ENCODE measurements at regions not wholly inside any gene's neighbourhood (a gene's known extent, or its start where the extent isn't known, plus 50 kb on each side); places are given as distances from the start of the nearest gene placed in this dataset.
A peak's percentile ranks its signal among the peaks of the same experiment; 100 is the strongest.

DNA sequence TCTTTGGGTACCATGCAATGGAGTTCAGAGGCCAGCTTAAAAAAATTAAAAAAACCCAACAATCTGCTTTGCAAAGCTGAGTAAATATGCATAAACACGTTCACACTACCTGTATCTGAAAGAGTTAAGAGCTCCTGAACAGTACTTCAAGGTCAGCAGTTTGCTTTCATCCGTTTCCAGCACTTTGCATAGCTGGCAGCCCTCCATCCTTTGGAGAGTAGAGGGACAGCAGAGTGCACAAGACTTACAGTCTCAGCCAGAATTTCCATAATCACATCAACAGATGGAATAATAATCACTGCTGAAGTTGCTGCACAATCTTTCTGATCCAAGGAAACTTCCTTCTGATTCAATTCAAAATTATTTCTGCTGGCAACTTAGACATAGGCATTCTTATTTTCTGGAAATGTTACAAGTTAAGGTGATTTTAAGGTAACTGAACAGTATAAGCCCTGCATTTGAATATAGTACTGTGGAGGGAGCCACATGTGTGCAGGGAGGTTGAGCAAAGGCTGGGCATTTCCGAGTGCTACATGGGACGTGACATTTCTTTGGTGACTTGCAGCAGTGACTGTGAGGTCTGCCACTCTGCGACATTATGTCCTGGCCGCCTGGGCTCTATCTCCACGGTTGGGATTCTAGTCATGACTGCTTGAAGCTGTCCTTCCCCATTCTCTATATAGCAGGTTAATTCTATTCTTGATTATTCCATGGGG is 73.5 kb upstream of the EMCN start:
- TF ChIP-seq CTCF (IDR thresholded peaks at IDR 0.05) (no peak), POLR2AphosphoS5 (IDR thresholded peaks at IDR 0.05) (peak in 1 of 4 donors; percentile 40), POLR2A (IDR thresholded peaks at IDR 0.05) (no peak), EP300 (IDR thresholded peaks at IDR 0.05) (no peak)

Measured in sigmoid colon (tissue), 4 donors.